Uterus (tissue), 3 donors: ENCODE measurements at regions not wholly inside any gene's neighbourhood (a gene's known extent, or its start where the extent isn't known, plus 50 kb on each side); places are given as distances from the start of the nearest gene placed in this dataset.

ENCODE experiments used
- DNase-seq, 2 donors: peaks; one replicate each; pipeline ENCODE4 v3.0.0-alpha.2; 2019 to 2020
- H3K27ac ChIP-seq, 2 donors: fragments of 200-600 bp; sonication (generic); 1 replicate in 1 of 2; 2 replicates in 1 of 2; pipeline ENCODE4 v1.5.1; 2016 to 2018
- H3K27me3 ChIP-seq, 2 donors: fragments of 200-600 bp; sonication (generic); one replicate each; pipeline ENCODE4 v1.5.1; 2018 to 2019; ENCODE audit warnings: control low read depth in 1 of 2
- H3K36me3 ChIP-seq, 2 donors: fragments of 200-600 bp; sonication (generic); one replicate each; pipeline ENCODE4 v1.5.1; 2019; ENCODE audit warnings: control low read depth in 1 of 2
- H3K4me1 ChIP-seq, 2 donors: fragments of 200-600 bp; sonication (generic); one replicate each; pipeline ENCODE4 v1.5.1; 2018 to 2019; ENCODE audit warnings: control low read depth in 1 of 2
- H3K4me3 ChIP-seq, 2 donors: fragments of 200-600 bp; sonication (generic); 1 replicate in 1 of 2; 2 replicates in 1 of 2; pipeline ENCODE4 v1.5.1; 2018 to 2019; ENCODE audit warnings: mild to moderate bottlenecking in 1 of 2
- H3K9me3 ChIP-seq, 2 donors: fragments of 200-600 bp; sonication (generic); one replicate each; pipeline ENCODE4 v1.5.1; 2019; ENCODE audit warnings: control low read depth in 1 of 2
- POLR2A ChIP-seq, 2 donors: fragments of 450-650 bp; IDR thresholded peaks; one replicate each; pipeline ENCODE4 v1.6.1; 2016; ENCODE audit warnings: antibody characterized with exemption in 2 of 2, mild to moderate bottlenecking in 1 of 2, moderate library complexity in 1 of 2
- intact Hi-C: fragments of 100-400 bp; cut with DNase I; formaldehyde crosslinking; loops from one replicate; pipeline ENCODE4 v1.15.1; 2023; ENCODE audit warnings: low total_unique reads
- TF ChIP-seq, protein P1 (sequence below), 4 experiments: fragments of 200-600 bp in 2 of 4; fragments of 450-650 bp in 2 of 4; sonication (generic) in 2 of 4; IDR thresholded peaks; one replicate each; pipeline ENCODE4 v1.5.1; 2016 to 2019; ENCODE audit warnings: antibody characterized with exemption in 4 of 4, mild to moderate bottlenecking in 2 of 4, moderate library complexity in 1 of 4
- donor health status: DM: yes; HTN: yes; CAD: no.

DNA sequence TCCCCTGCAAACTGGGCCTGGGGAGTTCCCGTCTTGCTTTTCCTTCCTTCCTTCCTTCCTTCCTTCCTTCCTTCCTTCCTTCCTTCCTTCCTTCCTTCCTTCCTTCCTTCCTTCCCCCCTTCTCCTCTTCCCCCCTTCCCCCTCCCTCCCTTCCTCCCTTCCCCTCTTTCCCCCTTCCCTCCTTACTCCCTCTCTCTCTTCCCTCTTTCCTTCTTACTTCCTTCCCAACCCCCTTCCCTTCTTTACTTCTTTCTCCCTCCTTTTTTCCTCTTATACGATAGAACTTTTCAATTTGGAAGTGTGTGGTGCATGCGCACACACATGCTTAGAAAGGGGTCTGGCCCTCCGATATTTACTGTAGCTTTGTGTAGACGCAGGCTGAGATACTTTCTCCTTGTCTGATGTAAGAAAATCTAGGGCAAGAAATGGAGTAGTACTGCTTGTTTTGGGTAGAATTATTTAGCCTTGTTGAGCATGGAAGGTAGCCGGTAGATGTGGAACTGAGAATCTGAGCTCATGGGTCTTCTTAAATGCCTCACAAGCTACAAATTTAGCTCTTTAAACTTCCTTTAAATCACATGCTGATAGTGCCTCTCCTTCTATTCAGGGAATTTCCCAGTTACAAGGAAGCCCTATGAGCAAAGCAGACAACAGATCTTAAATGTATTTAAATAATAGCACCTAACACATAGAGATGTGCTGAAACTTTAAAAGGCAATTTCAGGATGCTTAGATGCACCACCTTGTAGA, 189.6 kb downstream of the GPAT3 start:
- no peak for DNase-seq
- no peaks in the 10 kb centered on the region for H3K27me3 ChIP-seq
- no peaks in the 10 kb centered on the region for H3K36me3 ChIP-seq
- intact Hi-C loops: no loop called here
- H3K4me1 ChIP-seq: no peaks in the 10 kb centered on the region
- no peaks in the 10 kb centered on the region for H3K9me3 ChIP-seq
- TF ChIP-seq, protein P1, sequence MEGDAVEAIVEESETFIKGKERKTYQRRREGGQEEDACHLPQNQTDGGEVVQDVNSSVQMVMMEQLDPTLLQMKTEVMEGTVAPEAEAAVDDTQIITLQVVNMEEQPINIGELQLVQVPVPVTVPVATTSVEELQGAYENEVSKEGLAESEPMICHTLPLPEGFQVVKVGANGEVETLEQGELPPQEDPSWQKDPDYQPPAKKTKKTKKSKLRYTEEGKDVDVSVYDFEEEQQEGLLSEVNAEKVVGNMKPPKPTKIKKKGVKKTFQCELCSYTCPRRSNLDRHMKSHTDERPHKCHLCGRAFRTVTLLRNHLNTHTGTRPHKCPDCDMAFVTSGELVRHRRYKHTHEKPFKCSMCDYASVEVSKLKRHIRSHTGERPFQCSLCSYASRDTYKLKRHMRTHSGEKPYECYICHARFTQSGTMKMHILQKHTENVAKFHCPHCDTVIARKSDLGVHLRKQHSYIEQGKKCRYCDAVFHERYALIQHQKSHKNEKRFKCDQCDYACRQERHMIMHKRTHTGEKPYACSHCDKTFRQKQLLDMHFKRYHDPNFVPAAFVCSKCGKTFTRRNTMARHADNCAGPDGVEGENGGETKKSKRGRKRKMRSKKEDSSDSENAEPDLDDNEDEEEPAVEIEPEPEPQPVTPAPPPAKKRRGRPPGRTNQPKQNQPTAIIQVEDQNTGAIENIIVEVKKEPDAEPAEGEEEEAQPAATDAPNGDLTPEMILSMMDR (IDR thresholded peaks at IDR 0.05): no peak
- H3K27ac ChIP-seq: no peak overlapping the region
- H3K4me3 ChIP-seq: no peak overlapping the region

DNA sequence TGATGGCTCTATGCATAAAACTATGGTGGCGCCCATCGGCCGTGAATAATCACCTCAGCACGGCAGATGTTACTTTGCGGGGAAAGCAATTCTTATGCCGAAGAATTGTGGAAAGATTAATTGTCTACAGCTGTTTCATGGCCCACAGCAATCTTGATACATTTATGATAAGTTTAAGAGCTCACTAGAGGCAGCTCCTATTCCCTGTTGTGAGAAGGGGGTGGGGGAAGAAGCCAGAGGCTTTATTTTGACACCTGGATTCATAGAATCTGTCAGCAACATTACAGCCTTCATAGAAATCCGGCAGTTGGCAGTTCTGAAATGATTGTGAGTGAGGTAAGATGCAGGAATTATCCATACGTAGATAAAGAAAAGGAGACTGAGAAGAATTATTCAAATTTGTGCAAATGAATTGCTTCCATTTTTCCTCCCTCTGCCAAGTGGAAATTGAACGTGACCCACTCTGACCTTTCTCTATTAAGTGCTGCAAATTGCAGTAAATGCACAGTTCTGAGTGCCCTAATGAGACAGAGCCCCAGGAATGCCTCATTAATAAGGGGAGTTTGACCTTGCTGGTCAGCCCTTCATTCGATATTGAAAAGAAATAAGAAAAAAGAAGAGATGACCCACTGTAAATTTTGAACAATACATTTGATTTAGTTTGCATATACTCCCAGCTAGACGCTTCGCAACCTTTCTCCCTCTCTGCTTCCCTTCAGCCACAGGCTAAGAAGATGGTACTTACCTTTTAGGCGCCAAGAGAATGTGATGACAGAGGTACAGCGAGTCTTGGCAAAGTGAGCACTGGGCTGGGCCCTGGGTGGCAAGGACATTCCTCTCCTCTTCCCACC, 188.8 kb downstream of the GPAT3 start:
- no peaks in the 10 kb centered on the region for H3K9me3 ChIP-seq
- H3K4me1 ChIP-seq: no peaks in the 10 kb centered on the region
- intact Hi-C loops: no loop called here
- no peak overlapping the region for H3K27ac ChIP-seq
- no peak for DNase-seq
- no peaks in the 10 kb centered on the region for H3K36me3 ChIP-seq
- H3K27me3 ChIP-seq: no peaks in the 10 kb centered on the region
- no peak for TF ChIP-seq POLR2A (IDR thresholded peaks at IDR 0.05)
- TF ChIP-seq, protein P1 (IDR thresholded peaks at IDR 0.05): no peak
- H3K4me3 ChIP-seq: no peak overlapping the region

GRCh38 chr4:83723609-83724008, 187.7 kb downstream of the GPAT3 start:
- no peaks in the 10 kb centered on the region for H3K9me3 ChIP-seq
- no peak for DNase-seq
- H3K27me3 ChIP-seq: no peaks in the 10 kb centered on the region
- intact Hi-C loops: no loop called here
- H3K4me3 ChIP-seq: no peak overlapping the region
- no peaks in the 10 kb centered on the region for H3K4me1 ChIP-seq
- H3K27ac ChIP-seq: no peak overlapping the region
- H3K36me3 ChIP-seq: no peaks in the 10 kb centered on the region
- TF ChIP-seq POLR2A (IDR thresholded peaks at IDR 0.05): no peak
- TF ChIP-seq, protein P1 (IDR thresholded peaks at IDR 0.05): no peak

GRCh38 chr4:83722730-83723269, 186.9 kb downstream of the GPAT3 start:
- no peaks in the 10 kb centered on the region for H3K4me1 ChIP-seq
- no peak overlapping the region for H3K4me3 ChIP-seq
- TF ChIP-seq POLR2A (IDR thresholded peaks at IDR 0.05): no peak
- TF ChIP-seq, protein P1 (IDR thresholded peaks at IDR 0.05): no peak
- intact Hi-C loops: no loop called here
- DNase-seq: no peak
- H3K36me3 ChIP-seq: no peaks in the 10 kb centered on the region
- H3K27ac ChIP-seq: no peak overlapping the region
- no peaks in the 10 kb centered on the region for H3K9me3 ChIP-seq
- no peaks in the 10 kb centered on the region for H3K27me3 ChIP-seq

DNA sequence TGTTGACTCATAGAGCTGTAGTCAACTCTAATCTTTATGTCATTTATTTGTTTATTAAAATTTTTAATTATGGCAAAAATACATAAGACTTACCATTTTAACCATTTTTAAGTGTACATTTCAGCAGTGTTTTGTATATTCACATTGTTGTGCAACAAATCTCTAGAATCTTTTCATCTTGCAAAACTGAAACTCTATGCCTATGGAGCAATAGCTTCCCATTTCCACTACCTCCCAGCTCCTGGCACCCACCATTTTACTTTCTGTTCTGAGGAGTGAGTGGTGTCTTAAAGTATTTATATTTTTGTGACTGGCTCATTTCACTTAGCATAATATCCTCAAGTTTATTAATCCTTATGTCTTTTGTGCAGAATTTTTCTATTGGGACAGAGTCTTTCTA, 181.0 kb downstream of the GPAT3 start:
- intact Hi-C loops: no loop called here
- Histone ChIP-seq H3K4me3 (no peak overlapping the region), H3K4me1 (no peaks in the 10 kb centered on the region), H3K36me3 (no peaks in the 10 kb centered on the region), H3K27me3 (no peaks in the 10 kb centered on the region), H3K27ac (no peak overlapping the region), H3K9me3 (no peaks in the 10 kb centered on the region)
- no peak for TF ChIP-seq POLR2A (IDR thresholded peaks at IDR 0.05)
- TF ChIP-seq, protein P1 (IDR thresholded peaks at IDR 0.05): no peak
- DNase-seq: no peak
